ENCODE measurements at regions not wholly inside any gene's neighbourhood (a gene's known extent, or its start where the extent isn't known, plus 50 kb on each side); places are given as distances from the start of the nearest gene placed in this dataset.

- no peak for DNase-seq (ENCODE audit: low read depth in 2 of 2)
Measured at GRCh38 chr20:7333841-7334240, 566.4 kb downstream of the BMP2 start.

GRCh38 chr20:7346026-7346425, 578.5 kb downstream of the BMP2 start:
- DNase-seq (ENCODE audit: low read depth in 2 of 2), result no peak

GRCh38 chr20:7346562-7346961, 579.1 kb downstream of the BMP2 start:
- no peak for DNase-seq (ENCODE audit: low read depth in 2 of 2)

- DNase-seq (ENCODE audit: low read depth in 2 of 2), result no peak
Measured at GRCh38 chr20:7347409-7347808, 579.9 kb downstream of the BMP2 start.

GRCh38 chr20:7348253-7348652, 580.8 kb downstream of the BMP2 start:
- no peak for DNase-seq (ENCODE audit: low read depth in 2 of 2)

GRCh38 chr20:7352165-7352564, 584.7 kb downstream of the BMP2 start:
- DNase-seq (ENCODE audit: low read depth in 2 of 2), result no peak

- no peak for DNase-seq (ENCODE audit: low read depth in 2 of 2)
Measured at GRCh38 chr20:7355051-7355450, 585.2 kb downstream of the HAO1 start.

GRCh38 chr20:7358670-7359069, 581.6 kb downstream of the HAO1 start:
- DNase-seq (ENCODE audit: low read depth in 2 of 2), result no peak

GRCh38 chr20:7359739-7360138, 580.5 kb downstream of the HAO1 start:
- no peak for DNase-seq (ENCODE audit: low read depth in 2 of 2)

- no peak for DNase-seq (ENCODE audit: low read depth in 2 of 2)
Measured at GRCh38 chr20:7361321-7361720, 578.9 kb downstream of the HAO1 start.

GRCh38 chr20:7361931-7362330, 578.3 kb downstream of the HAO1 start:
- no peak for DNase-seq (ENCODE audit: low read depth in 2 of 2)

GRCh38 chr20:7362601-7363000, 577.7 kb downstream of the HAO1 start:
- no peak for DNase-seq (ENCODE audit: low read depth in 2 of 2)

GRCh38 chr20:7366189-7366588, 574.1 kb downstream of the HAO1 start:
- DNase-seq (ENCODE audit: low read depth in 2 of 2), result no peak

GRCh38 chr20:7371518-7372163, 568.6 kb downstream of the HAO1 start:
- no peak for DNase-seq (ENCODE audit: low read depth in 2 of 2)

GRCh38 chr20:7375905-7376304, 564.4 kb downstream of the HAO1 start:
- DNase-seq (ENCODE audit: low read depth in 2 of 2), result no peak

GRCh38 chr20:7378864-7379605, 561.2 kb downstream of the HAO1 start:
- no peak for DNase-seq (ENCODE audit: low read depth in 2 of 2)

GRCh38 chr20:7379621-7380220, 560.5 kb downstream of the HAO1 start:
- DNase-seq (ENCODE audit: low read depth in 2 of 2), result no peak

GRCh38 chr20:7383216-7383615, 557.0 kb downstream of the HAO1 start:
- DNase-seq (ENCODE audit: low read depth in 2 of 2), result no peak

GRCh38 chr20:7387638-7388193, 552.5 kb downstream of the HAO1 start:
- DNase-seq (ENCODE audit: low read depth in 2 of 2), result no peak

- no peak for DNase-seq (ENCODE audit: low read depth in 2 of 2)
Measured at GRCh38 chr20:7389216-7389615, 551.0 kb downstream of the HAO1 start.

GRCh38 chr20:7392542-7393206, 547.6 kb downstream of the HAO1 start:
- DNase-seq (ENCODE audit: low read depth in 2 of 2), result no peak

- DNase-seq (ENCODE audit: low read depth in 2 of 2), result no peak
Measured at GRCh38 chr20:7399114-7399513, 541.1 kb downstream of the HAO1 start.
